Activated T-cell treated with anti-CD3 and anti-CD28 coated beads, Interleukin-2, amount 50 U/mL, for 4 hours (primary cell): ENCODE measurements at regions not wholly inside any gene's neighbourhood (a gene's known extent, or its start where the extent isn't known, plus 50 kb on each side); places are given as distances from the start of the nearest gene placed in this dataset.

Experiments
- ATAC-seq, 2 donors: fragments of 200-7000 bp; cut with Tn5 transposase; one replicate each; pipeline ENCODE4 v1.10.0; 2021
- DNase-seq: peaks from one replicate; pipeline ENCODE4 v3.0.0-alpha.2; 2020
- H3K27me3 Mint-ChIP-seq: one replicate; pipeline ENCODE4 v1.8.0; 2021; ENCODE audit warnings: low read depth, mixed read lengths
- H3K36me3 Mint-ChIP-seq: one replicate; pipeline ENCODE4 v1.8.0; 2022; ENCODE audit warnings: mixed read lengths; ENCODE audit not compliant: insufficient read depth
- H3K4me1 Mint-ChIP-seq: one replicate; pipeline ENCODE4 v1.8.0; 2021; ENCODE audit warnings: low read depth, mixed read lengths
- H3K4me3 Mint-ChIP-seq: one replicate; pipeline ENCODE4 v1.8.0; 2021; ENCODE audit warnings: mild to moderate bottlenecking, moderate library complexity, mixed read lengths
- H3K9me3 Mint-ChIP-seq: one replicate; pipeline ENCODE4 v1.8.0; 2021; ENCODE audit warnings: mixed read lengths

GRCh38 chr7:156217803-156218202 lies 405.5 kb upstream of the SHH start:
- no peak for DNase-seq
- H3K9me3 Mint-ChIP-seq: no peaks in the 10 kb centered on the region
- no peak overlapping the region for H3K4me3 Mint-ChIP-seq
- ATAC-seq: no peak
- H3K4me1 Mint-ChIP-seq: no peaks in the 10 kb centered on the region
- H3K36me3 Mint-ChIP-seq: no peaks in the 10 kb centered on the region
- H3K27me3 Mint-ChIP-seq: peaks cover 2% of the 10 kb centered on the region

DNA sequence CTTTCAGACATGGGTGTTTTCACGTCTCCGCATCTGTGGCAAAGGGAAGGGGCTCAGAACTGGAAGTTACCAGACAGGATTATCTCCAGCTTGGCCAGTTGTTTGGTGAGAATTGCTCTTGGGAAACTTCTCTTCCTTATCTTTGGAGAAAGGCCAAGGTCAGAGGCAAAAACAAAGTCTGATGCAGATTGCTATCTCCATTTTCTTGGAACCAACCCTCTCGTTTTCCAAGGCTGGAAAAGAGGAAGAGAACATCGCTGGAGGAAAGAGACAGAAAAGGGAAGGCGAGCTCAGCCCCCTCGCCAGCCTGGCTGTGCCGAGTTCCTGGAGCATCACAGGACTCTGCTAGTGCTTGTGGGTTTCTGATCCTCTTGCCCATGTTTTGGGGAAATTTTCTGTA lies 396.8 kb upstream of the SHH start:
- no peaks in the 10 kb centered on the region for H3K9me3 Mint-ChIP-seq
- H3K27me3 Mint-ChIP-seq: no peaks in the 10 kb centered on the region
- H3K4me3 Mint-ChIP-seq: no peak overlapping the region
- DNase-seq (no peak), ATAC-seq (no peak)
- no peaks in the 10 kb centered on the region for H3K36me3 Mint-ChIP-seq
- H3K4me1 Mint-ChIP-seq: no peaks in the 10 kb centered on the region

GRCh38 chr7:156207306-156207705 lies 395.0 kb upstream of the SHH start:
- DNase-seq: no peak
- Mint-ChIP-seq H3K4me3 (no peak overlapping the region), H3K36me3 (no peaks in the 10 kb centered on the region), H3K4me1 (no peaks in the 10 kb centered on the region), H3K27me3 (no peaks in the 10 kb centered on the region), H3K9me3 (no peaks in the 10 kb centered on the region)
- no peak for ATAC-seq

DNA sequence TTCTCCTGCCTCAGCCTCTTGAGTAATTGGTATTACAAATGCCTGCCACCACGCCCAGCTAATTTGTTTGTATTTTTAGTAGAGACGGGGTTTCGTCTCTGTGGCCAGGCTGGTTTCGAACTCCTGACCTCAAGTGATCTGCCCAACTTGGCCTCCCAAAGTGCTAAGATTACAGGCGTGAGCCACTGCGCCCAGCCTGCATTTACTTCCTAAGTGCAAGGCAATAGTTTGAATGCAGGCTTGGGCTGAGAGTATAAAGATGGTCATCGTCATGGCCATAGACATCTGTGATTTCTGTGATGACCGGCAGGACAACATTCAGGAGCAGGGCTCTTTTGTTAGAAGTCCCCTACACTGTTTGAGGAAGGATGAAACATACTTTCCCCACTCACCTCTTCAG lies 393.9 kb upstream of the SHH start:
- no peak overlapping the region for H3K4me3 Mint-ChIP-seq
- H3K4me1 Mint-ChIP-seq: no peaks in the 10 kb centered on the region
- no peaks in the 10 kb centered on the region for H3K27me3 Mint-ChIP-seq
- no peak for ATAC-seq
- DNase-seq: no peak
- no peaks in the 10 kb centered on the region for H3K36me3 Mint-ChIP-seq
- no peaks in the 10 kb centered on the region for H3K9me3 Mint-ChIP-seq

DNA sequence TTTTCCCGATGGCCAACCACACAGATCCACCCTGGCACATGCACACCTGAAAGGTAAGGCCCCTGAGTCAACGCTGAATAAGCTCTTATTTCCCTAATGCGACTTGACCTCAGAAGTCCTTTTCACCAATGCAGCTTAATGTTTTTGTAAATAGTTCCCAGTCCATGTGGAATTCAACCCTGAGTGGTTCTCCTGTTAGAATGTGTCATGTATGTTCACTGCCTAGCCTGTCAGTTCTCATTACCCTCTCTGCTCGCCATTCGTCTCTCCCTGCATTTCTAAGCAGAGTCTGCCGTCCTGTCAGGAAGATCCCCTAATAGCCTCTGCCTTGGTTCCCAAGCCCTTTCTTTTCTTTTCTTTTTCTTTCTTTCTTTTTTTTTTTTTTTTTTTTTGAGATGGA lies 392.6 kb upstream of the SHH start:
- no peaks in the 10 kb centered on the region for H3K4me1 Mint-ChIP-seq
- no peak overlapping the region for H3K4me3 Mint-ChIP-seq

DNA sequence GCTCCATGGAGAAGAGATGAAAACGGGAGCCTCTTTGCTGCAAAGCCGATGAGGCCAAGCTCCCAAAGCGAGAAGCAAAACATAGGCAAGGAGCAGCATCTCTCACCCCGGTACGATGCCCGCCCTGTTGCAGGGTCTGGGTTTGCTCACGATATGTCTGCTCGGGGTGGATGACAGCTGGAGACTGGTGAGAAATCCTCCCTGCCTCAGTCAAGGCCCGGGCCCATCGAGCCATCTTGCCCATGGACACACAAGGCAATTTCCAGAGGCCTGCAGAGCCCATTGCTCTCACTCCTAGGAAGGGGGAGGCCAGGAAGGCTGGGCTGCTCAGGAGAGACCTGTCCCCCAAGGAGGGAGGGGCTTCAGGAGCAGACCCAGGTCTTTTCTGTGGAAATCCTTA lies 391.7 kb upstream of the SHH start:
- H3K9me3 Mint-ChIP-seq: no peaks in the 10 kb centered on the region
- DNase-seq (no peak), ATAC-seq (no peak)
- H3K4me3 Mint-ChIP-seq: no peak overlapping the region
- no peaks in the 10 kb centered on the region for H3K36me3 Mint-ChIP-seq
- H3K4me1 Mint-ChIP-seq: no peaks in the 10 kb centered on the region
- no peaks in the 10 kb centered on the region for H3K27me3 Mint-ChIP-seq

More for the DNA sequence above, 392.6 kb upstream of the SHH start:
- Mint-ChIP-seq H3K36me3 (no peaks in the 10 kb centered on the region), H3K27me3 (no peaks in the 10 kb centered on the region), H3K9me3 (no peaks in the 10 kb centered on the region)
- ATAC-seq (no peak), DNase-seq (no peak)

DNA sequence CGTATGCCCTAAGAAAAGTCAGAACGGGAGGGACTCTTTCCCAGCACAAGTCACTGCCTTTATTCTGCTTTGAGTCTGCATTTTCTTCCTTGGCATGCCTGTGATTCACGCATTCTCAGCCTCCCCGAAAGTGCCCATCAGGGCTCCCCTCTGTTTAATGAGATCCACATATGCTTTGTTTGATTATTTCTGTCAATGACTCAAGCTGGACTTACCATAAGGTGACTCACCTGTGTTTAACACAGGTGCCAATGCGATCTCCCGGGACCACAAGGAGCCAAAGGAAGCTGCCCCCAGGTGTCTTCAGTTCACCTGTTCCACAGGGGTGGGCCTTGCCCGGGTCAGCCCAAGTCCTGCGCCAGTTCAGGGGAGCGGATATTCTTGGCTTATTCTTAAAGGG lies 386.0 kb upstream of the SHH start:
- no peak overlapping the region for H3K4me3 Mint-ChIP-seq
- DNase-seq: no peak
- no peaks in the 10 kb centered on the region for H3K36me3 Mint-ChIP-seq
- no peaks in the 10 kb centered on the region for H3K9me3 Mint-ChIP-seq
- no peak for ATAC-seq
- no peaks in the 10 kb centered on the region for H3K27me3 Mint-ChIP-seq
- H3K4me1 Mint-ChIP-seq: no peaks in the 10 kb centered on the region

DNA sequence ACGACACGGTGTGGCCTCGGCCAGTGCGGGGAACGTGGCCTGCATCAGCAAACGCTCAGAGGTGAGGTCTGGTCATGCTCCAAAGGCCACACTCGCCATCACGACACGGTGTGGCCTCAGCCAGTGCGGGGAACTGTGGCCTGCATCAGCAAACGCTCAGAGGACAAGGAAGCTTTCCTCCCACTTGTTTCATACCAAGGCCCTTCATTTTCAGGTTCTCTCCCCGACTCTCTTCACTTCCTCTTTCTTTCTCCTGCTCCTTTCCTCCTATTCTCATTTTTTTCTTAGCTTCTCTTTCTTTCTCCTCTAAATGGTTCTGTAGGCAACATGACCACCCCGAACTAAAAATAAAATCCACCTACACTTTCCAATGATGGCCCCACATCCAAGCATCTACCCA lies 384.4 kb upstream of the SHH start:
- DNase-seq (no peak), ATAC-seq (no peak)
- H3K9me3 Mint-ChIP-seq: no peaks in the 10 kb centered on the region
- no peaks in the 10 kb centered on the region for H3K27me3 Mint-ChIP-seq
- H3K36me3 Mint-ChIP-seq: no peaks in the 10 kb centered on the region
- no peak overlapping the region for H3K4me3 Mint-ChIP-seq
- H3K4me1 Mint-ChIP-seq: no peaks in the 10 kb centered on the region

DNA sequence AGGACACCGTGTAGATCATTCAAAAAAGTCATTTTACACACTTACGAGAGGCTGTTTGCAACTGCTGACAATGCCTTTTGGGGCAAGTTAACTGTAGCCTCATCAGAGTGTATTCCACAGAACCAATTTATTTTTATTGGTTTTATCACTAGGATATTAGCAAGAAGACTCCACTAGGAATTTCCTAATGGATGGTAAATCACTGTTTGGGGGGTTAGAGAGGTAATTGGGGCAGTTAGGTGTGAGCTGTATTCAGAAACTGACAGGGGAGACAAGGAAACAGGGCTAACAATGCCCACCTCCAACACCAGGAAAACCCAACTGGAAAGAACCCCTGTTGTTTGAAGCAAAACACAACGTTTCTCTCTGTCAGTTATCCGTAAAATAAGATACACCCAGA lies 383.0 kb upstream of the SHH start:
- no peaks in the 10 kb centered on the region for H3K36me3 Mint-ChIP-seq
- H3K9me3 Mint-ChIP-seq: no peaks in the 10 kb centered on the region
- ATAC-seq (no peak), DNase-seq (no peak)
- H3K27me3 Mint-ChIP-seq: no peaks in the 10 kb centered on the region
- H3K4me1 Mint-ChIP-seq: no peaks in the 10 kb centered on the region
- H3K4me3 Mint-ChIP-seq: no peak overlapping the region

DNA sequence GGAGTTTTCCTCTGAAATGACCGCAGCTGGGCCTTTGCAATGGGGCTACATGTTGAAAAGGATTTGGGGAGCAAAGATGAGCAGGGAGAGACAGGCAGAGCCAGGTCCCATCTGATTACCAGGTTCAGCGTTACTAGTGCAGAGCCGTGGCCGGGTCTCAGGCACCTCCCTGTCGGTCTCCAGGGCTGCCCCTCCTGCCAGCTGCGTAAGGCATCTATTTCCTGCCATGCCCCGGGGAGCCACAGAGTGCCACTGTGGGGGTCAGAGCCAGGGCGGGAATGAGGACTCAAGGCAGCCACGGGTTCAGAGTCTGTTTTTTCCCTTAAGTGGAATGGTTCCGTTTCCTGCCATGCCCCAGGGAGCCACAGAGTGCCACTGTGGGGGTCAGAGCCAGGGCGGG lies 382.6 kb upstream of the SHH start:
- no peaks in the 10 kb centered on the region for H3K36me3 Mint-ChIP-seq
- no peaks in the 10 kb centered on the region for H3K27me3 Mint-ChIP-seq

GRCh38 chr7:156192921-156193320 lies 380.7 kb upstream of the SHH start:
- DNase-seq: no peak
- H3K9me3 Mint-ChIP-seq: peaks cover 3% of the 10 kb centered on the region
- H3K36me3 Mint-ChIP-seq: no peaks in the 10 kb centered on the region
- H3K27me3 Mint-ChIP-seq: no peaks in the 10 kb centered on the region
- ATAC-seq: no peak
- no peak overlapping the region for H3K4me3 Mint-ChIP-seq
- H3K4me1 Mint-ChIP-seq: no peaks in the 10 kb centered on the region

More for the DNA sequence above, 382.6 kb upstream of the SHH start:
- ATAC-seq (no peak), DNase-seq (no peak)
- no peaks in the 10 kb centered on the region for H3K4me1 Mint-ChIP-seq
- H3K4me3 Mint-ChIP-seq: no peak overlapping the region
- no peaks in the 10 kb centered on the region for H3K9me3 Mint-ChIP-seq

- DNase-seq: no peak
- no peak for ATAC-seq
- Mint-ChIP-seq H3K9me3 (peaks cover 13% of the 10 kb centered on the region), H3K4me1 (no peaks in the 10 kb centered on the region), H3K4me3 (no peak overlapping the region), H3K27me3 (no peaks in the 10 kb centered on the region), H3K36me3 (no peaks in the 10 kb centered on the region)
Measured at GRCh38 chr7:156191090-156191489, 378.8 kb upstream of the SHH start.

DNA sequence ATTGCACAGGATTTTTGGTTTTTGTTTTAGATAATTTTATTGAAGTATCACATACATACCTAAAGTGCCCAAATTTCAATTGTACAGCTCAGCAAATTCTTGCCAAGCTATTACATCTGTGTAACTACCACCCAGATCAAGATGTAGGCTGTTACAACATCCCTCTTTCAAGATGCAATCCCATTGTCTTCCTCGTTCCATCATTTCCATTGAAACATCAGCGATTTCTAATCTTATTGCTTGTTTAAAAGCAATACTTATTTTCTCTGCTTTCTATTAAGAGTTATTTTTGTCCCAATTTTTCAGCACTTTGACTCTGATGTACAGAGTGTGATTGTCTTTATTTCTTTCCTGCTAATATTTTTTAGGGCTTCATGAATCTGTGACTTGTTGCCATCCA lies 372.8 kb upstream of the SHH start:
- no peak for ATAC-seq
- Mint-ChIP-seq H3K4me3 (no peak overlapping the region), H3K4me1 (no peaks in the 10 kb centered on the region), H3K27me3 (no peaks in the 10 kb centered on the region), H3K36me3 (no peaks in the 10 kb centered on the region), H3K9me3 (peaks cover 20% of the 10 kb centered on the region)
- DNase-seq: no peak

- no peaks in the 10 kb centered on the region for H3K4me1 Mint-ChIP-seq
- H3K27me3 Mint-ChIP-seq: no peaks in the 10 kb centered on the region
- no peak overlapping the region for H3K4me3 Mint-ChIP-seq
- H3K36me3 Mint-ChIP-seq: no peaks in the 10 kb centered on the region
- ATAC-seq (no peak), DNase-seq (no peak)
- H3K9me3 Mint-ChIP-seq: peaks cover 20% of the 10 kb centered on the region
Measured at GRCh38 chr7:156184164-156184563, 371.9 kb upstream of the SHH start.

DNA sequence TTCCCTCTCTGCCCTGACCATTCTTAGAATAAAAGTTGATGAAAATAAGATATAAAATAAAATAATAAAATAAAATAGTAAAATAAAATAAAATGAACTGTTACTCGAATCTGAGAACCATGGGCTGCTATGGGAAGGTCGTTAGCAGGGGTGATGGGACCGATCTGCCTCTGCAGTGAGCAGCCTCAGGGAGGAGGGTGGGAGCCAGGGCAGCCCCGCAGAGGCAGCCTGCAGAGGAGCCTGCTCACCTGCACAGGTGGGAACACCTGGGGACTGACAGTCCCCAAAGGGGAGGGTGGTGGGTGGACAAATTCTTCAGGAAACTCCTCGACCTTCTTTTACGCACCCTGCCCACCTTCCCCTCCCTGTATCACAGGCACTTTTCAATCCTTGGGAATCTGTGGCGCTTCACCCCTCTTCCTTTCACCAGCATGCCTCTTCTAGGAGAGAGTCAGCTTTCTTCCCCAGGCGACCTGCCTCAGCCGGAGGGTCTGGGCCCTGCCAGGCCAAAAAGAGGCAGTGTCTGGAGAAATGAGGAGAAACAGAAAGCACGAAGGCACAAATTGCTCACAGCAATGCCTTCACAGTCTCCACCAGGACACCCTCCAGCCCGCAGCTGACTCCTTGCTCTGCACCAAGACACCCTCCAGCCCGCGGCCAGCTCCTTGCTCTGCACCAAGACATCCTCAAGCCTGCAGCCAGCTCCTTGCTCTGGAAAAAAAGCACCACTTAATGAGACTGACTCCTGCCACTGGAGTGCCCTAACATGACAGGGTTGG lies 368.4 kb upstream of the SHH start:
- no peak for ATAC-seq
- Mint-ChIP-seq H3K27me3 (no peaks in the 10 kb centered on the region), H3K4me1 (no peaks in the 10 kb centered on the region), H3K36me3 (no peaks in the 10 kb centered on the region), H3K9me3 (peaks cover 5% of the 10 kb centered on the region), H3K4me3 (no peak overlapping the region)
- DNase-seq: no peak
